22Rv1 (cell line): ENCODE measurements at regions not wholly inside any gene's neighbourhood (a gene's known extent, or its start where the extent isn't known, plus 50 kb on each side); places are given as distances from the start of the nearest gene placed in this dataset.

Source experiments
- ZFX ChIP-seq: fragments of 450-650 bp; IDR thresholded peaks from 2 replicates; pipeline ENCODE4 v1.6.1; 2017; ENCODE audit warnings: antibody characterized with exemption, borderline replicate concordance
- TF ChIP-seq, protein P1 (sequence below): fragments of 450-650 bp; IDR thresholded peaks from 2 replicates; pipeline ENCODE4 v1.5.1; 2017; ENCODE audit warnings: mild to moderate bottlenecking

DNA sequence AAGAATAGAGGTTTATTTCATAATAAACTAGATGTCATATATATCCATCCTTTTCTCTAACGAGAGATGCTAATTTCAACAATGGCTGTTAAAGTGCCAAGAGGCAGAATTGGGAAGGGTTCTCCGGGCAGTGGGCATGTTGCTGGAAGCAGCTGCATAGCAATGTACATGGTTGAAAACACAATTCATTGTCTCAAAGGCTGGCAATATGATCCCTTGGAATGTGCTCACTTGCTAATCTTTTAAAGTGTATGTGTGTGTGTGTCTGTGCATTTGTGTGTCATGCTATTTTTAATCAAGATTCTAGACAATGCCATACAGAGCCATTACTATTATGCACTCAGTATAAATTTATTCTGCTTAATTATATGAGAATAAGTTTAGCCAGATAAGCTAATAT is 1020.3 kb downstream of the NAALADL2 start:
- TF ChIP-seq, protein P1, sequence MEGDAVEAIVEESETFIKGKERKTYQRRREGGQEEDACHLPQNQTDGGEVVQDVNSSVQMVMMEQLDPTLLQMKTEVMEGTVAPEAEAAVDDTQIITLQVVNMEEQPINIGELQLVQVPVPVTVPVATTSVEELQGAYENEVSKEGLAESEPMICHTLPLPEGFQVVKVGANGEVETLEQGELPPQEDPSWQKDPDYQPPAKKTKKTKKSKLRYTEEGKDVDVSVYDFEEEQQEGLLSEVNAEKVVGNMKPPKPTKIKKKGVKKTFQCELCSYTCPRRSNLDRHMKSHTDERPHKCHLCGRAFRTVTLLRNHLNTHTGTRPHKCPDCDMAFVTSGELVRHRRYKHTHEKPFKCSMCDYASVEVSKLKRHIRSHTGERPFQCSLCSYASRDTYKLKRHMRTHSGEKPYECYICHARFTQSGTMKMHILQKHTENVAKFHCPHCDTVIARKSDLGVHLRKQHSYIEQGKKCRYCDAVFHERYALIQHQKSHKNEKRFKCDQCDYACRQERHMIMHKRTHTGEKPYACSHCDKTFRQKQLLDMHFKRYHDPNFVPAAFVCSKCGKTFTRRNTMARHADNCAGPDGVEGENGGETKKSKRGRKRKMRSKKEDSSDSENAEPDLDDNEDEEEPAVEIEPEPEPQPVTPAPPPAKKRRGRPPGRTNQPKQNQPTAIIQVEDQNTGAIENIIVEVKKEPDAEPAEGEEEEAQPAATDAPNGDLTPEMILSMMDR, result no peak
- no peak for TF ChIP-seq ZFX
